OCI-LY1 (cell line): ENCODE measurements at regions not wholly inside any gene's neighbourhood (a gene's known extent, or its start where the extent isn't known, plus 50 kb on each side); places are given as distances from the start of the nearest gene placed in this dataset.

Source experiments
- H2AFZ ChIP-seq: fragments of 200-600 bp; sonication (generic), shearing (Covaris generic); 2 replicates; pipeline ENCODE4 v1.6.0; 2014; ENCODE audit warnings: antibody characterized with exemption, mild to moderate bottlenecking, low read length
- H3F3A ChIP-seq: fragments of 200-600 bp; sonication (generic), shearing (Covaris generic); 2 replicates; pipeline ENCODE4 v1.6.0; 2014; ENCODE audit warnings: mild to moderate bottlenecking, antibody characterized with exemption, low read length, moderate library complexity; ENCODE audit not compliant: insufficient read depth
- H3K27ac ChIP-seq: fragments of 200-600 bp; sonication (generic); 2 replicates; pipeline ENCODE4 v1.5.1; 2014; ENCODE audit warnings: low read length, mixed run types, mild to moderate bottlenecking, low read depth; ENCODE audit not compliant: poor library complexity, severe bottlenecking
- H3K27me3 ChIP-seq: fragments of 200-600 bp; sonication (generic); 2 replicates; pipeline ENCODE4 v1.6.0; 2014; ENCODE audit warnings: antibody characterized with exemption, mild to moderate bottlenecking, low read length, moderate library complexity; ENCODE audit not compliant: insufficient read depth
- H3K36me3 ChIP-seq: fragments of 200-600 bp; sonication (generic); 2 replicates; pipeline ENCODE4 v1.6.1; 2014; ENCODE audit warnings: mild to moderate bottlenecking, antibody characterized with exemption, low read length, moderate library complexity, mixed read lengths; ENCODE audit not compliant: insufficient read depth
- H3K4me1 ChIP-seq: fragments of 200-600 bp; sonication (generic); 2 replicates; pipeline ENCODE4 v1.5.1; 2014; ENCODE audit warnings: mild to moderate bottlenecking, low read length, moderate library complexity; ENCODE audit not compliant: insufficient read depth, severe bottlenecking
- H3K4me2 ChIP-seq: fragments of 200-600 bp; sonication (generic), shearing (Covaris generic); 2 replicates; pipeline ENCODE4 v1.6.1; 2014; ENCODE audit warnings: low read length
- H3K4me3 ChIP-seq: fragments of 200-600 bp; sonication (generic); 2 replicates; pipeline ENCODE4 v1.5.1; 2014; ENCODE audit warnings: low read length, low read depth, mild to moderate bottlenecking, mixed read lengths; ENCODE audit not compliant: poor library complexity, severe bottlenecking
- H3K79me2 ChIP-seq: fragments of 200-600 bp; shearing (Covaris generic); 2 replicates; pipeline ENCODE4 v1.6.1; 2016; ENCODE audit warnings: mixed run types, low read length, mixed read lengths; ENCODE audit not compliant: insufficient read depth
- H3K9ac ChIP-seq: fragments of 200-600 bp; sonication (generic), shearing (Covaris generic); 2 replicates; pipeline ENCODE4 v1.6.1; 2014; ENCODE audit warnings: mild to moderate bottlenecking, low read length, mixed read lengths
- H3K9me2 ChIP-seq: fragments of 200-600 bp; sonication (generic), shearing (Covaris generic); 2 replicates; pipeline ENCODE4 v1.6.1; 2014; ENCODE audit warnings: low read depth, mild to moderate bottlenecking, low read length, mixed read lengths
- H3K9me3 ChIP-seq: fragments of 200-600 bp; shearing (Covaris generic); 2 replicates; pipeline ENCODE4 v1.6.1; 2014; ENCODE audit warnings: low read length, mixed read lengths
- H4K20me1 ChIP-seq: fragments of 200-600 bp; sonication (generic), shearing (Covaris generic); 2 replicates; pipeline ENCODE4 v1.6.0; 2016; ENCODE audit warnings: mild to moderate bottlenecking, low read length; ENCODE audit not compliant: insufficient read depth
- EZH2 ChIP-seq: fragments of 200-600 bp; sonication (generic), shearing (Covaris generic); IDR thresholded peaks from 2 replicates; pipeline ENCODE4 v1.8.0; 2017; ENCODE audit warnings: borderline replicate concordance, mixed run types, mild to moderate bottlenecking, antibody characterized with exemption, low read length, moderate library complexity, mixed read lengths
- TF ChIP-seq, protein P1 (sequence below): fragments of 200-600 bp; sonication (generic), shearing (Covaris generic); IDR thresholded peaks from 2 replicates; pipeline ENCODE4 v1.5.1; 2017; ENCODE audit warnings: mild to moderate bottlenecking, antibody characterized with exemption, low read length, moderate library complexity, mixed read lengths

DNA sequence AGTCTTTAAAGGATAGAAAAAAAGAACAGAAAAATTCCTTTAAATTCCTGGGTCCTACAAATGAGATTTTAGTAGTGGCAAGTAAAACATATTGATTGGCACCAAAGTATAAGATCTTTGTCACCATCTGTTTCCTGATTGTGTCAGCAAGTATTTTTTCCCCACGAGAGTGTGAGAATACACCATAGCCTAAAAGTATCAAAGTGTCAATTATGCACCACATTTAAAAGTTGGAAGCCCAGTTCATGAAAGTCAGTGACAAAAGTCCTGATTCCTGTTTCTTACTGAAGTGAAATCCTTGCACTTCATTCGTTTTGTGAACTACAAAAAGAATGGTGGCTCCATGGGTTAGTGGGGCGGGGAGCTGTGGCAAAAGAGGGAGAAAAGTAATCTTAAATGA is 83.8 kb upstream of the DPH6 start:
- Histone ChIP-seq H3K79me2 (no peaks in the 10 kb centered on the region), H2AFZ (no peak overlapping the region), H3K9ac (no peak overlapping the region), H3K4me2 (no peak overlapping the region), H3K9me2 (no peaks in the 10 kb centered on the region), H4K20me1 (no peaks in the 10 kb centered on the region), H3K9me3 (no peaks in the 10 kb centered on the region), H3K4me3 (no peak overlapping the region), H3K36me3 (no peaks in the 10 kb centered on the region), H3F3A (no peaks in the 10 kb centered on the region), H3K4me1 (no peaks in the 10 kb centered on the region), H3K27ac (no peak overlapping the region), H3K27me3 (no peaks in the 10 kb centered on the region)
- TF ChIP-seq, protein P1, sequence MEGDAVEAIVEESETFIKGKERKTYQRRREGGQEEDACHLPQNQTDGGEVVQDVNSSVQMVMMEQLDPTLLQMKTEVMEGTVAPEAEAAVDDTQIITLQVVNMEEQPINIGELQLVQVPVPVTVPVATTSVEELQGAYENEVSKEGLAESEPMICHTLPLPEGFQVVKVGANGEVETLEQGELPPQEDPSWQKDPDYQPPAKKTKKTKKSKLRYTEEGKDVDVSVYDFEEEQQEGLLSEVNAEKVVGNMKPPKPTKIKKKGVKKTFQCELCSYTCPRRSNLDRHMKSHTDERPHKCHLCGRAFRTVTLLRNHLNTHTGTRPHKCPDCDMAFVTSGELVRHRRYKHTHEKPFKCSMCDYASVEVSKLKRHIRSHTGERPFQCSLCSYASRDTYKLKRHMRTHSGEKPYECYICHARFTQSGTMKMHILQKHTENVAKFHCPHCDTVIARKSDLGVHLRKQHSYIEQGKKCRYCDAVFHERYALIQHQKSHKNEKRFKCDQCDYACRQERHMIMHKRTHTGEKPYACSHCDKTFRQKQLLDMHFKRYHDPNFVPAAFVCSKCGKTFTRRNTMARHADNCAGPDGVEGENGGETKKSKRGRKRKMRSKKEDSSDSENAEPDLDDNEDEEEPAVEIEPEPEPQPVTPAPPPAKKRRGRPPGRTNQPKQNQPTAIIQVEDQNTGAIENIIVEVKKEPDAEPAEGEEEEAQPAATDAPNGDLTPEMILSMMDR, result no peak

DNA sequence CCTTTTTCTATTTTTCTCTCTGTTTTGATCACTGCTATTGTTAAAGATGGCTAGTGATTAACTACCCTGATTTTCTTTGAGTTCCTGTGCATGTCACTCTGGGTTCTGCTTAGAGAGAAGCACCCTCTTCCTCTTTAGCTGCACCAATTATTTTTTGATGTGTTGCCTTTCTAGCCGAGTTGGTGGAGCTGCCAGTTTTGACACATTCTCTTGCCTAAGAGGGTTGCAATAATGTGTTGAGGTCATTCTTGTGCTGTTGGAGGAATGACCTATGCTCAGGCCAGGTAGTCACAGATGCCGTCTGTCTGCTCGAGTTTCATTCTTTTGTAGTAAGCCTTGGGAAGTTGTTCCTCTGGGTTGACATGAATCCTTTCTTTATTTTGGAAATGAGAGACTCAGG is 84.6 kb upstream of the DPH6 start:
- Histone ChIP-seq H3K4me2 (no peak overlapping the region), H3K9me3 (no peaks in the 10 kb centered on the region), H4K20me1 (no peaks in the 10 kb centered on the region), H3K36me3 (no peaks in the 10 kb centered on the region), H3K27ac (no peak overlapping the region), H3K9me2 (no peaks in the 10 kb centered on the region), H3K27me3 (no peaks in the 10 kb centered on the region), H2AFZ (no peak overlapping the region), H3K4me1 (no peaks in the 10 kb centered on the region), H3K9ac (no peak overlapping the region), H3K4me3 (no peak overlapping the region), H3K79me2 (no peaks in the 10 kb centered on the region), H3F3A (no peaks in the 10 kb centered on the region)
- TF ChIP-seq, protein P1, result no peak
- TF ChIP-seq EZH2, result no peak

DNA sequence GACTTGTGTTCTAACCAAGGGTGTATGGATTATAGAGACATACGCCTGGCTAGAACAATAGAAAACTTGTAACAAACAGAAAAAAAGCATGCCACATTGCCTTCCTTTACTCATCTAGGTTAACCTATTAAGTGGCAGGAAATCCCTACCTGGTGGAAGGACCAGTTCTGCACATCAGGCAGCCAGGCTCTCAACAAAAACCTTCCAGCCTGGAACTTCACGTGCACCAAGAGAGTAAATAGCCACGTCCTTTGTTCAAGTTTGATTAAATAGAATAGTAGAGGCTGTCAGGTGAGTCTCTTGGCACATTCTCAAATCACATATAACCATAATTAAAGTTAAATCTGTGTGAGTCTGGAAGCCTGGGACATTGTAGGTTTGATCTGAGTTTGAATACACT is 85.0 kb upstream of the DPH6 start:
- Histone ChIP-seq H3K4me1 (no peaks in the 10 kb centered on the region), H3K9me2 (no peaks in the 10 kb centered on the region), H3K27ac (no peak overlapping the region), H2AFZ (no peak overlapping the region), H3K36me3 (no peaks in the 10 kb centered on the region), H3K9me3 (no peaks in the 10 kb centered on the region), H3K4me2 (no peak overlapping the region), H3K79me2 (no peaks in the 10 kb centered on the region), H3K27me3 (no peaks in the 10 kb centered on the region), H3F3A (no peaks in the 10 kb centered on the region), H3K4me3 (no peak overlapping the region), H4K20me1 (no peaks in the 10 kb centered on the region), H3K9ac (no peak overlapping the region)
- TF ChIP-seq, protein P1, result no peak
- TF ChIP-seq EZH2, result no peak
